GM12864 (cell line): ENCODE measurements at regions not wholly inside any gene's neighbourhood (a gene's known extent, or its start where the extent isn't known, plus 50 kb on each side); places are given as distances from the start of the nearest gene placed in this dataset.
A peak's percentile ranks its signal among the peaks of the same experiment; 100 is the strongest.

Source experiments
- DNase-seq: peaks from one replicate; pipeline ENCODE4 v3.0.0-alpha.2; 2011; ENCODE audit warnings: low read depth
- H3K4me3 ChIP-seq: 2 replicates; pipeline ENCODE4 v1.5.1; 2011; ENCODE audit warnings: mild to moderate bottlenecking, low read depth, low read length, control low read depth
- CTCF ChIP-seq: IDR thresholded peaks from 2 replicates; pipeline ENCODE4 v1.5.1; 2011; ENCODE audit warnings: low read depth, mild to moderate bottlenecking, moderate library complexity, low read length, control low read depth, inconsistent platforms; ENCODE audit errors: missing control alignments

GRCh38 chr3:167884481-167884880 lies 149.0 kb downstream of the SERPINI1 start:
- no peak for DNase-seq
- TF ChIP-seq CTCF: no peak
- H3K4me3 ChIP-seq: no peak overlapping the region

GRCh38 chr3:167883452-167883851 lies 147.9 kb downstream of the SERPINI1 start:
- H3K4me3 ChIP-seq: no peak overlapping the region
- no peak for TF ChIP-seq CTCF
- no peak for DNase-seq

- no peak overlapping the region for H3K4me3 ChIP-seq
- DNase-seq: peak; percentile 16
- peak; percentile 37 for TF ChIP-seq CTCF
Observed at GRCh38 chr3:167882057-167882667, 146.6 kb downstream of the SERPINI1 start.

- no peak for DNase-seq
- H3K4me3 ChIP-seq: no peak overlapping the region
- TF ChIP-seq CTCF: no peak
Observed at GRCh38 chr3:167880183-167880582, 144.7 kb downstream of the SERPINI1 start.

GRCh38 chr3:167876620-167877281 lies 141.2 kb downstream of the SERPINI1 start:
- no peak for DNase-seq
- no peak for TF ChIP-seq CTCF
- H3K4me3 ChIP-seq: no peak overlapping the region
